GM23338 (cell line): ENCODE measurements at regions not wholly inside any gene's neighbourhood (a gene's known extent, or its start where the extent isn't known, plus 50 kb on each side); places are given as distances from the start of the nearest gene placed in this dataset.

Experiments
- CREB1 ChIP-seq: fragments of 250-450 bp; sonication (Bioruptor Pico); IDR thresholded peaks from 2 replicates; pipeline ENCODE4 v1.5.0; 2020; ENCODE audit warnings: low read depth, mild to moderate bottlenecking, moderate library complexity
- CTCF ChIP-seq, 2 experiments: fragments of 200-600 bp in 1 of 2; sonication (generic) in 1 of 2; conservative IDR thresholded peaks; 2 replicates each; pipeline versions ENCODE4 v1.5.1 to v1.6.1; 2016 to 2017; ENCODE audit warnings: antibody characterized with exemption in 2 of 2, low read depth in 2 of 2, mild to moderate bottlenecking in 2 of 2, moderate library complexity in 1 of 2
- EZH2 ChIP-seq: fragments of 200-600 bp; sonication (generic); IDR thresholded peaks from one replicate; pipeline ENCODE4 v1.8.0; 2017; ENCODE audit warnings: antibody characterized with exemption, mild to moderate bottlenecking, low read depth; ENCODE audit not compliant: unreplicated experiment
- EZH2phosphoT487 ChIP-seq: fragments of 200-600 bp; sonication (generic); IDR thresholded peaks from one replicate; pipeline ENCODE4 v1.8.1; 2018; ENCODE audit warnings: antibody characterized with exemption; ENCODE audit not compliant: unreplicated experiment
- JUNB ChIP-seq: IDR thresholded peaks from one replicate; pipeline ENCODE4 v1.6.1; 2016; ENCODE audit warnings: antibody characterized with exemption; ENCODE audit not compliant: unreplicated experiment
- NANOG ChIP-seq: IDR thresholded peaks from 2 replicates; pipeline ENCODE4 v1.6.1; 2016; ENCODE audit warnings: antibody characterized with exemption, borderline replicate concordance
- POLR2AphosphoS5 ChIP-seq: IDR thresholded peaks from 2 replicates; pipeline ENCODE4 v1.6.1; 2016; ENCODE audit warnings: antibody characterized with exemption, low read depth
- STAT1 ChIP-seq: IDR thresholded peaks from one replicate; pipeline ENCODE4 v1.6.1; 2016; ENCODE audit warnings: antibody characterized with exemption; ENCODE audit not compliant: unreplicated experiment
- ZNF331 ChIP-seq: fragments of 250-450 bp; sonication (Bioruptor Pico); IDR thresholded peaks from 2 replicates; pipeline ENCODE4 v1.5.0; 2020; ENCODE audit warnings: low read depth, mild to moderate bottlenecking, moderate library complexity
- TF ChIP-seq, protein P1 (sequence below): IDR thresholded peaks from one replicate; pipeline ENCODE4 v1.6.1; 2018; ENCODE audit warnings: antibody characterized with exemption; ENCODE audit not compliant: unreplicated experiment

- TF ChIP-seq CTCF (conservative IDR thresholded peaks at IDR 0.05; ENCODE audit: low read depth in 2 of 2) (no peak), POLR2AphosphoS5 (no peak), EZH2 (no peak), ZNF331 (CRISPR knock-in tag) (no peak), EZH2phosphoT487 (no peak), JUNB (no peak), STAT1 (no peak), CREB1 (CRISPR knock-in tag) (no peak), NANOG (no peak)
- TF ChIP-seq, protein P1, sequence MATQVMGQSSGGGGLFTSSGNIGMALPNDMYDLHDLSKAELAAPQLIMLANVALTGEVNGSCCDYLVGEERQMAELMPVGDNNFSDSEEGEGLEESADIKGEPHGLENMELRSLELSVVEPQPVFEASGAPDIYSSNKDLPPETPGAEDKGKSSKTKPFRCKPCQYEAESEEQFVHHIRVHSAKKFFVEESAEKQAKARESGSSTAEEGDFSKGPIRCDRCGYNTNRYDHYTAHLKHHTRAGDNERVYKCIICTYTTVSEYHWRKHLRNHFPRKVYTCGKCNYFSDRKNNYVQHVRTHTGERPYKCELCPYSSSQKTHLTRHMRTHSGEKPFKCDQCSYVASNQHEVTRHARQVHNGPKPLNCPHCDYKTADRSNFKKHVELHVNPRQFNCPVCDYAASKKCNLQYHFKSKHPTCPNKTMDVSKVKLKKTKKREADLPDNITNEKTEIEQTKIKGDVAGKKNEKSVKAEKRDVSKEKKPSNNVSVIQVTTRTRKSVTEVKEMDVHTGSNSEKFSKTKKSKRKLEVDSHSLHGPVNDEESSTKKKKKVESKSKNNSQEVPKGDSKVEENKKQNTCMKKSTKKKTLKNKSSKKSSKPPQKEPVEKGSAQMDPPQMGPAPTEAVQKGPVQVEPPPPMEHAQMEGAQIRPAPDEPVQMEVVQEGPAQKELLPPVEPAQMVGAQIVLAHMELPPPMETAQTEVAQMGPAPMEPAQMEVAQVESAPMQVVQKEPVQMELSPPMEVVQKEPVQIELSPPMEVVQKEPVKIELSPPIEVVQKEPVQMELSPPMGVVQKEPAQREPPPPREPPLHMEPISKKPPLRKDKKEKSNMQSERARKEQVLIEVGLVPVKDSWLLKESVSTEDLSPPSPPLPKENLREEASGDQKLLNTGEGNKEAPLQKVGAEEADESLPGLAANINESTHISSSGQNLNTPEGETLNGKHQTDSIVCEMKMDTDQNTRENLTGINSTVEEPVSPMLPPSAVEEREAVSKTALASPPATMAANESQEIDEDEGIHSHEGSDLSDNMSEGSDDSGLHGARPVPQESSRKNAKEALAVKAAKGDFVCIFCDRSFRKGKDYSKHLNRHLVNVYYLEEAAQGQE: no peak
Observed at GRCh38 chr3:102016417-102016816, 167.1 kb downstream of the NFKBIZ start.
